ENCODE measurements at regions not wholly inside any gene's neighbourhood (a gene's known extent, or its start where the extent isn't known, plus 50 kb on each side); places are given as distances from the start of the nearest gene placed in this dataset.

DNA sequence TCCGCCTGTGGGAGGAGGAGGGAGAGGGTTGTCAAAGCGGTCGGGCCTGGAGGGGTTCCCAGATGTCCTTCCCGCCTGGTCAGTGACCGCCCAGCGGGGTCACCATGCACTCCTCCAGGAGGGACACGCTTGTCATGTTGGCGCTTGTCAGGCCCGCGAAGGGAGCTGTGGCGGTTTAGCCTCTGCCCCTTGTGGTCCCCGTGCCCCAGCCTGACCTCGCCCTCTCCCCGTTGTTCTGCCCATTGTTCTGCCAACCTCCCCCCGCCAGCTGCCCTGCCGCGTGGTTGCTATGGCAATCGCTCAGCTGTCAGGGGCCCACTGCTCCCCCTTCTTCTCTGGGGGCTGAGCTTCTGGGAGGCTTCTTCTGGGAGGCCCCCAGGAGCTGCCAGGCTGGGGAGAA, 146.4 kb upstream of the CIBAR2 start:
- TF ChIP-seq, protein P1, sequence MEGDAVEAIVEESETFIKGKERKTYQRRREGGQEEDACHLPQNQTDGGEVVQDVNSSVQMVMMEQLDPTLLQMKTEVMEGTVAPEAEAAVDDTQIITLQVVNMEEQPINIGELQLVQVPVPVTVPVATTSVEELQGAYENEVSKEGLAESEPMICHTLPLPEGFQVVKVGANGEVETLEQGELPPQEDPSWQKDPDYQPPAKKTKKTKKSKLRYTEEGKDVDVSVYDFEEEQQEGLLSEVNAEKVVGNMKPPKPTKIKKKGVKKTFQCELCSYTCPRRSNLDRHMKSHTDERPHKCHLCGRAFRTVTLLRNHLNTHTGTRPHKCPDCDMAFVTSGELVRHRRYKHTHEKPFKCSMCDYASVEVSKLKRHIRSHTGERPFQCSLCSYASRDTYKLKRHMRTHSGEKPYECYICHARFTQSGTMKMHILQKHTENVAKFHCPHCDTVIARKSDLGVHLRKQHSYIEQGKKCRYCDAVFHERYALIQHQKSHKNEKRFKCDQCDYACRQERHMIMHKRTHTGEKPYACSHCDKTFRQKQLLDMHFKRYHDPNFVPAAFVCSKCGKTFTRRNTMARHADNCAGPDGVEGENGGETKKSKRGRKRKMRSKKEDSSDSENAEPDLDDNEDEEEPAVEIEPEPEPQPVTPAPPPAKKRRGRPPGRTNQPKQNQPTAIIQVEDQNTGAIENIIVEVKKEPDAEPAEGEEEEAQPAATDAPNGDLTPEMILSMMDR (IDR thresholded peaks at IDR 0.05) = no peak
- TF ChIP-seq POLR2AphosphoS5 (IDR thresholded peaks at IDR 0.05) (no peak), POLR2A (IDR thresholded peaks at IDR 0.05) (no peak), EP300 (IDR thresholded peaks at IDR 0.05; ENCODE audit: low read depth) (no peak)
